Adipocyte (in vitro differentiated cells): ENCODE measurements at regions not wholly inside any gene's neighbourhood (a gene's known extent, or its start where the extent isn't known, plus 50 kb on each side); places are given as distances from the start of the nearest gene placed in this dataset.

Experiments used
- DNase-seq: peaks from one replicate; pipeline ENCODE4 v3.0.0-alpha.2; 2015; ENCODE audit warnings: low read depth
- H3K27me3 ChIP-seq: replicated peaks from 2 replicates; pipeline ENCODE4 v1.7.0; 2013; ENCODE audit warnings: mild to moderate bottlenecking, low read length, moderate library complexity; ENCODE audit not compliant: control insufficient read depth, insufficient read depth
- H3K36me3 ChIP-seq: 2 replicates; pipeline ENCODE4 v1.7.0; 2013; ENCODE audit warnings: low read length, mild to moderate bottlenecking, moderate library complexity; ENCODE audit not compliant: control insufficient read depth, insufficient read depth, severe bottlenecking
- H3K4me1 ChIP-seq: 2 replicates; pipeline ENCODE4 v1.7.0; 2013; ENCODE audit warnings: mild to moderate bottlenecking, low read length, moderate library complexity; ENCODE audit not compliant: control insufficient read depth, insufficient read depth
- H3K4me3 ChIP-seq: 2 replicates; pipeline ENCODE4 v1.7.0; 2013; ENCODE audit warnings: mild to moderate bottlenecking, low read length, moderate library complexity
- H3K9ac ChIP-seq: 2 replicates; pipeline ENCODE4 v1.7.0; 2013; ENCODE audit warnings: mild to moderate bottlenecking, low read length, moderate library complexity
- H3K9me3 ChIP-seq: 2 replicates; pipeline ENCODE4 v1.7.0; 2013; ENCODE audit warnings: mild to moderate bottlenecking, low read length, moderate library complexity; ENCODE audit not compliant: control insufficient read depth

- H3K9ac ChIP-seq: no peak overlapping the region
- no peak for DNase-seq
- H3K27me3 ChIP-seq: peaks cover 44% of the 10 kb centered on the region
- H3K9me3 ChIP-seq: peaks cover 12% of the 10 kb centered on the region
- no peak overlapping the region for H3K4me3 ChIP-seq
- no peaks in the 10 kb centered on the region for H3K36me3 ChIP-seq
- peaks cover 6% of the 10 kb centered on the region for H3K4me1 ChIP-seq
These were observed 57.0 kb downstream of the SMIM38 start for GRCh38 chr11:69212798-69213110.

- peaks cover 7% of the 10 kb centered on the region for H3K9me3 ChIP-seq
- no peak overlapping the region for H3K4me3 ChIP-seq
- H3K36me3 ChIP-seq: no peaks in the 10 kb centered on the region
- no peak for DNase-seq
- peaks cover 44% of the 10 kb centered on the region for H3K27me3 ChIP-seq
- H3K9ac ChIP-seq: no peak overlapping the region
- peaks cover 6% of the 10 kb centered on the region for H3K4me1 ChIP-seq
These were observed 57.6 kb downstream of the SMIM38 start for GRCh38 chr11:69213316-69213715.

- Histone ChIP-seq H3K9ac (no peak overlapping the region), H3K36me3 (no peaks in the 10 kb centered on the region), H3K27me3 (peaks cover 43% of the 10 kb centered on the region), H3K4me1 (peaks cover 6% of the 10 kb centered on the region), H3K9me3 (peaks cover under 1% of the 10 kb centered on the region), H3K4me3 (no peak overlapping the region)
- DNase-seq: no peak
These were observed 58.2 kb downstream of the SMIM38 start for GRCh38 chr11:69213964-69214363.

GRCh38 chr11:69215216-69215615 is 59.5 kb downstream of the SMIM38 start:
- H3K4me1 ChIP-seq: peaks cover 6% of the 10 kb centered on the region
- no peak overlapping the region for H3K4me3 ChIP-seq
- no peak for DNase-seq
- H3K27me3 ChIP-seq: peaks cover 49% of the 10 kb centered on the region
- no peaks in the 10 kb centered on the region for H3K9me3 ChIP-seq
- H3K36me3 ChIP-seq: no peaks in the 10 kb centered on the region
- H3K9ac ChIP-seq: no peak overlapping the region

- Histone ChIP-seq H3K27me3 (peaks cover 46% of the 10 kb centered on the region), H3K4me1 (peaks cover 6% of the 10 kb centered on the region), H3K9me3 (no peaks in the 10 kb centered on the region), H3K36me3 (no peaks in the 10 kb centered on the region), H3K4me3 (no peak overlapping the region), H3K9ac (no peak overlapping the region)
- DNase-seq: peak; percentile 42
These were observed 60.2 kb downstream of the SMIM38 start for GRCh38 chr11:69215784-69216415.

GRCh38 chr11:69216647-69217051 is 60.9 kb downstream of the SMIM38 start:
- no peak for DNase-seq
- H3K4me3 ChIP-seq: no peak overlapping the region
- H3K9me3 ChIP-seq: no peaks in the 10 kb centered on the region
- peaks cover 6% of the 10 kb centered on the region for H3K4me1 ChIP-seq
- no peaks in the 10 kb centered on the region for H3K36me3 ChIP-seq
- no peak overlapping the region for H3K9ac ChIP-seq
- peaks cover 39% of the 10 kb centered on the region for H3K27me3 ChIP-seq

- peaks cover 35% of the 10 kb centered on the region for H3K27me3 ChIP-seq
- DNase-seq: no peak
- no peak overlapping the region for H3K9ac ChIP-seq
- no peak overlapping the region for H3K4me3 ChIP-seq
- H3K9me3 ChIP-seq: no peaks in the 10 kb centered on the region
- peaks cover 6% of the 10 kb centered on the region for H3K4me1 ChIP-seq
- H3K36me3 ChIP-seq: no peaks in the 10 kb centered on the region
These were observed 61.8 kb downstream of the SMIM38 start for GRCh38 chr11:69217276-69218105.

GRCh38 chr11:69218271-69218682 is 62.5 kb downstream of the SMIM38 start:
- Histone ChIP-seq H3K9me3 (no peaks in the 10 kb centered on the region), H3K27me3 (peaks cover 33% of the 10 kb centered on the region), H3K4me1 (peaks cover 6% of the 10 kb centered on the region), H3K4me3 (no peak overlapping the region), H3K9ac (no peak overlapping the region), H3K36me3 (no peaks in the 10 kb centered on the region)
- DNase-seq: no peak

GRCh38 chr11:69218946-69219720 is 63.4 kb downstream of the SMIM38 start:
- no peaks in the 10 kb centered on the region for H3K9me3 ChIP-seq
- DNase-seq: no peak
- peaks cover 36% of the 10 kb centered on the region for H3K27me3 ChIP-seq

GRCh38 chr11:69219991-69220390 is 64.3 kb downstream of the SMIM38 start:
- DNase-seq: no peak
- no peaks in the 10 kb centered on the region for H3K36me3 ChIP-seq
- no peaks in the 10 kb centered on the region for H3K9me3 ChIP-seq

More at GRCh38 chr11:69218946-69219720, 63.4 kb downstream of the SMIM38 start:
- Histone ChIP-seq H3K4me3 (no peak overlapping the region), H3K36me3 (no peaks in the 10 kb centered on the region), H3K4me1 (peaks cover 6% of the 10 kb centered on the region), H3K9ac (no peak overlapping the region)

GRCh38 chr11:69220561-69221051 is 64.9 kb downstream of the SMIM38 start:
- no peak overlapping the region for H3K9ac ChIP-seq
- H3K4me1 ChIP-seq: peaks cover 6% of the 10 kb centered on the region
- no peaks in the 10 kb centered on the region for H3K36me3 ChIP-seq
- H3K9me3 ChIP-seq: peaks cover 2% of the 10 kb centered on the region
- H3K4me3 ChIP-seq: no peak overlapping the region
- peaks cover 31% of the 10 kb centered on the region for H3K27me3 ChIP-seq
- DNase-seq: no peak

More at GRCh38 chr11:69219991-69220390, 64.3 kb downstream of the SMIM38 start:
- Histone ChIP-seq H3K4me1 (peaks cover 6% of the 10 kb centered on the region), H3K9ac (no peak overlapping the region), H3K27me3 (peaks cover 32% of the 10 kb centered on the region), H3K4me3 (no peak overlapping the region)
